ES-I3 (cell line): ENCODE measurements at regions not wholly inside any gene's neighbourhood (a gene's known extent, or its start where the extent isn't known, plus 50 kb on each side); places are given as distances from the start of the nearest gene placed in this dataset.

Experiments used
- H3K36me3 ChIP-seq: 2 replicates; pipeline ENCODE4 v1.6.1; 2013; ENCODE audit warnings: mild to moderate bottlenecking, low read length, control low read depth, moderate library complexity; ENCODE audit not compliant: insufficient read depth
- H3K4me1 ChIP-seq: 2 replicates; pipeline ENCODE4 v1.6.1; 2013; ENCODE audit warnings: mild to moderate bottlenecking, control low read depth, low read length; ENCODE audit not compliant: insufficient read depth
- H3K9ac ChIP-seq: 2 replicates; pipeline ENCODE4 v1.6.1; 2013; ENCODE audit warnings: low read depth, mild to moderate bottlenecking, low read length, moderate library complexity
- H3K9me3 ChIP-seq: 2 replicates; pipeline ENCODE4 v1.6.1; 2013; ENCODE audit warnings: mild to moderate bottlenecking, low read length, moderate library complexity; ENCODE audit not compliant: control insufficient read depth, insufficient read depth

GRCh38 chr12:91968777-91969171, 176.9 kb downstream of the BTG1 start:
- no peaks in the 10 kb centered on the region for H3K36me3 ChIP-seq
- H3K9me3 ChIP-seq, result no peaks in the 10 kb centered on the region; the same call in 1 of the 2 replicates
- no peaks in the 10 kb centered on the region for H3K4me1 ChIP-seq
- no peak overlapping the region for H3K9ac ChIP-seq

- Histone ChIP-seq H3K9me3 (no peaks in the 10 kb centered on the region; the same call in 1 of the 2 replicates), H3K4me1 (no peaks in the 10 kb centered on the region), H3K36me3 (no peaks in the 10 kb centered on the region), H3K9ac (no peak overlapping the region)
Measured at GRCh38 chr12:91968076-91968776, 177.4 kb downstream of the BTG1 start.

- H3K9ac ChIP-seq, result no peak overlapping the region
- no peaks in the 10 kb centered on the region for H3K4me1 ChIP-seq
- no peaks in the 10 kb centered on the region for H3K36me3 ChIP-seq
- no peaks in the 10 kb centered on the region; the same call in 1 of the 2 replicates for H3K9me3 ChIP-seq
Measured at GRCh38 chr12:91967590-91967989, 178.1 kb downstream of the BTG1 start.

DNA sequence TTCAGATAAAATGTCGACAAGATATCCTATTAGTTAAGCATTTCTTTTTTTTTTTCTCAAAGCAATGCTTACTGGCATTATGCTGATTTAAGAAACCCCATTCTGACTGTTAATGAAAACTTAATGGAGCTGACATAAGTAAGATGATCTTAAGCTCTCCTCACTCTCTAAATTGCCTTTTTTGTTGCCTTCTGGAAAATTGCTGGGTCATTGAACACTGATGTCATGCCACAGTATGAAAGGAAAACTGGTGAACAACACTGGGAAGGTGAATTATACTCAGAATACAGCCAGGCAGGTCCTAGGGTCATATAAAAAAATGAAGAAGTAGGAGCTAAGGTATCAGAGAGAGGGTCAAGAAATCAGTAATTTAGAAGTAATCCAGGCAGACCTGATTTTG, 179.9 kb downstream of the BTG1 start:
- no peaks in the 10 kb centered on the region for H3K36me3 ChIP-seq
- H3K9ac ChIP-seq, result no peak overlapping the region
- no peaks in the 10 kb centered on the region; the same call in 1 of the 2 replicates for H3K9me3 ChIP-seq
- no peaks in the 10 kb centered on the region for H3K4me1 ChIP-seq

- H3K4me1 ChIP-seq, result no peaks in the 10 kb centered on the region
- H3K9ac ChIP-seq, result no peak overlapping the region
- H3K9me3 ChIP-seq, result no peaks in the 10 kb centered on the region
- H3K36me3 ChIP-seq, result no peaks in the 10 kb centered on the region
Measured at GRCh38 chr12:91964501-91964900, 181.1 kb downstream of the BTG1 start.

DNA sequence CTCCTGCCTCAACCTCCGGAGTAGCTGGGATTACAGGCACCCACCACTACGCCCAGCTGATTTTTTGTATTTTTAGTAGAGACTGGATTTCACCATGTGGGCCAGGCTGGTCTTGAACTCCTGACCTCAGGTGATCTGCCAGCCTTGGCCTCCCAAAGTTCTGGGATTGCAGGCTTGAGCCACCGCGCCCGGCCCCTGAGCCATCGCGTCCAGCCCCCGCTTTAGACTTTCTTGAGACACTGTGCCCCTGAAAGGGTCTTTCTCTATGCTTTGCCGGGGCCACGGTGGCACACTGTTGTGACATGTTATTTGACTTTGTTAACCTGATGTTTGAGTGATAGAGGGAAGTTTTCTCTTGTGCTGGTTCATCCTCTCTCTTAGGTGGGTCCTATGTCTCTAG, 186.4 kb downstream of the BTG1 start:
- no peaks in the 10 kb centered on the region for H3K36me3 ChIP-seq
- no peaks in the 10 kb centered on the region for H3K4me1 ChIP-seq
- H3K9me3 ChIP-seq, result no peaks in the 10 kb centered on the region
- H3K9ac ChIP-seq, result no peak overlapping the region

DNA sequence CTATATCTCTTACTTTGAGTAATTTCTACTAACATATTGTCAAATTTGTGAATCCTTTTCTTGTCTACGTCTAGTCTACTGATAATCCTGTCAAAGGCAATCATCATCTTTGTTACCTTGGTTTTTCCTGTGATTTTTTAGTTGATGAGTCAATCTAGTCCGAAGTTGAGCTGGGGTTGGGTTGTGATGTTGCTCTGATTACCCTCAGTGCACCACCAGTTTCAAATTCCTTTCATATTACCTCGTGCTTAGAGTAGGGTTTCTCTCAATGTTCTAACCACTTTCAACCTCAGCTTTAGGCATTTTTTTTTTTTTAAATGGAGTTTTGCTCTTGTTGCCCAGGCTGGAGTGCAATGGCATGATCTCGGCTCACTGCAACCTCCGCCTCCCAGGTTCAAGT, 186.8 kb downstream of the BTG1 start:
- Histone ChIP-seq H3K4me1 (no peaks in the 10 kb centered on the region), H3K36me3 (no peaks in the 10 kb centered on the region), H3K9ac (no peak overlapping the region), H3K9me3 (no peaks in the 10 kb centered on the region)

DNA sequence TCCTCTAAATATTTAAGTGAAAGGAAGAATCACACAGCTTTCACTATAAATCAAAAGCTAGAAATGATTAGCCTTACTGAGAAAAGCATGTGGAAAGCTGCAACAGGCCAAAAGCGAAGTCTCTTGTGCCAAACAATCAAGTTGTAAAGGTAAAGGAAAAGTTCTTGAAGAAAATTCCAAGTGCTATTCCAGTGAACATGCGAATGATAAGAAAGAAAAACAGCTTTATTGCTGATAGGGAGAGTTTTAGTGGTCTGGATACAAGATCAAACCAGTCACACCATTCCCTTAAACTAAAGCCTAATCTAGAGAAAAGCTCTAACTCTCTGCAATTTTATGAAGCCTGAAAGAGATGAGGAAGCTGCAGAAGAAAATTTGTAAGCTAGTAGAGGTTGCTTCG, 190.9 kb downstream of the BTG1 start:
- H3K36me3 ChIP-seq, result no peaks in the 10 kb centered on the region
- no peak overlapping the region for H3K9ac ChIP-seq
- H3K4me1 ChIP-seq, result no peaks in the 10 kb centered on the region
- no peaks in the 10 kb centered on the region for H3K9me3 ChIP-seq

- Histone ChIP-seq H3K4me1 (no peaks in the 10 kb centered on the region), H3K9me3 (no peaks in the 10 kb centered on the region), H3K36me3 (no peaks in the 10 kb centered on the region), H3K9ac (no peak overlapping the region)
Measured at GRCh38 chr12:91954326-91954725, 191.3 kb downstream of the BTG1 start.

- Histone ChIP-seq H3K36me3 (no peaks in the 10 kb centered on the region), H3K9me3 (no peaks in the 10 kb centered on the region), H3K4me1 (no peaks in the 10 kb centered on the region), H3K9ac (no peak overlapping the region)
Measured at GRCh38 chr12:91952916-91953315, 192.7 kb downstream of the BTG1 start.

GRCh38 chr12:91951571-91951970, 194.1 kb downstream of the BTG1 start:
- Histone ChIP-seq H3K4me1 (no peaks in the 10 kb centered on the region), H3K36me3 (no peaks in the 10 kb centered on the region), H3K9me3 (no peaks in the 10 kb centered on the region), H3K9ac (no peak overlapping the region)

GRCh38 chr12:91948504-91948903, 197.1 kb downstream of the BTG1 start:
- Histone ChIP-seq H3K4me1 (no peaks in the 10 kb centered on the region), H3K36me3 (no peaks in the 10 kb centered on the region), H3K9ac (no peak overlapping the region), H3K9me3 (no peaks in the 10 kb centered on the region)

DNA sequence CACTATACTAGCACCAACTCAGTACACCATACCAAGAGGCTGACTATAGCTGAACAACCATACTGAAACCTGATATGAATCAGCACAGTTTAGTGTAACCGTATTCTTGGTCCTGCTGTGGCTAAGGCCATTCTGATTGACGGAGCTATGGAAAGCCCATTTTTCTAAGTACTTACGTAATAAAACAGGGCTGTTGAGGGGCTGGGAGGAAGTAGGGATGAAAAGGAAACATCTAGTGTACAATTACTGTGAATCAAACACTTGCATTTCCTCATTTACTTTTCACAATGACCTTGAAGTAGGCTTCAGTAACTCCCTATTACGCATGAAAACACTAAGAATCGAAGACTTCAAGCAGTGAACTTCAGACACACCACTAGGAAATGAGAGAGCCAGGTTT, 198.2 kb downstream of the BTG1 start:
- Histone ChIP-seq H3K4me1 (no peaks in the 10 kb centered on the region), H3K36me3 (no peaks in the 10 kb centered on the region), H3K9ac (no peak overlapping the region), H3K9me3 (no peaks in the 10 kb centered on the region)

DNA sequence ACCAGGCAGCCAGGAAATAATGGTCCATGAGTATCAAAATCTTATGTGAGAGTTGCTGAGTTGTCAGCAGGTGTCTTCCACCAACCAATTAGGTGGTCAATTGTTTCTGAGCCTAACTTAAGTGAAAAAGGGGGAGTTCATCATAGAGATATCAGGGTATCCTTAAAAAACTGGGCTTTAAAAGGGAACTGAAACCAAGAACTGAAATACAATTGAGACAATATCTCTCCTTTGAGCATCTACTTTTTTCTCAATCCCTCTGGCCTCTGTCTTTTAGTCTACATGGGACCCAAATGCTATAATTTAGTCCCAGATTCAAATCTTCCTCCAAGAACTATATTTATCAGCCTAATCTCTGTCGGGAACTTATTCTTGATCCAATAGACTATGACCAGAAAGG, 201.0 kb downstream of the BTG1 start:
- no peaks in the 10 kb centered on the region for H3K9me3 ChIP-seq
- no peak overlapping the region for H3K9ac ChIP-seq
- H3K36me3 ChIP-seq, result no peaks in the 10 kb centered on the region
- no peaks in the 10 kb centered on the region for H3K4me1 ChIP-seq

DNA sequence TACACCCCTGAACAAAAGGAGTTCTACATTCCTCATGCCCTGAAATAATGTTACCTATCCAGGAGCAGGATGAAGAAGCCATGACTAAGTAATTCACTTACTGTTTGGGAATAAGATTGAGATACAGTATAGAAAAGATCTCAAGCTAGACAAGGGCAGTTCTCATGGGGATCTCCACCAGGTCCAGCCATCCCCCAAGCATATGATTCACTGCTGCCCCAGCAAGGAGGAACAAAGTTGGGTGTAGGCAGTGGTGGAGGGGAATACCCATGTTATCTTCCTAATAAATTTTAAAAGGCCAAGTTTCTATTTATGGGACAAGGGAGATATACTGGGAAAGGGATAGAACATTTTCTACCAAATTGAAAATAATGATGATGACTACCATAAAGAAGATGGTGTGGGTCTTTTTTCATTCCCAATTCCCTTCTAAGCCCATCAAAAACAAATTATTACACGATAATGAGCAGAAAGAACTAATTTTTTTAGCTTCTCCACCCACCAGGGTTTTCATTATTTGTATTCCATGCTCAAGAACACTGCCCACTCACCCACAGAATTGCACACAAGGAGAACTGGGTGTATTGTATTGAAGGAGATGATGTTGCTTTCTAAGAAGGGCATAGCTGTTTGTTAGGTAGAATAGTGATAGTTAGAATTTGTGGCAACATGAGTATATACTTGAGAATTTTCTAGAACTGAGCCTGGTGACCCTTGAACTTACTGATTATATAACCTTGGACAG, 204.6 kb downstream of the BTG1 start:
- Histone ChIP-seq H3K9me3 (no peaks in the 10 kb centered on the region), H3K9ac (no peak overlapping the region), H3K4me1 (no peaks in the 10 kb centered on the region), H3K36me3 (no peaks in the 10 kb centered on the region)
